NCI-H1436 treated with DMSO at 0.1 percent for 48 hours (cell line): ENCODE measurements at regions not wholly inside any gene's neighbourhood (a gene's known extent, or its start where the extent isn't known, plus 50 kb on each side); places are given as distances from the start of the nearest gene placed in this dataset.
"Not testable (repeated sequence)": the region's sequence is repeated elsewhere in the genome, so short reads cannot be mapped to it uniquely, and the experiment has no call there.

Experiments
- DNase-seq: peaks from one replicate; lab custom pipeline; 2025; lab: John Stamatoyannopoulos, UW

- DNase-seq = no peak
Measured at GRCh38 chr4:128649161-128649560, 160.3 kb upstream of the JADE1 start.

- no peak for DNase-seq
Measured at GRCh38 chr4:128648021-128648420, 161.5 kb upstream of the JADE1 start.

- not testable (repeated sequence) for DNase-seq
Measured at GRCh38 chr4:128646893-128647292, 162.6 kb upstream of the JADE1 start.

- DNase-seq = not testable (repeated sequence)
Measured at GRCh38 chr4:128644693-128645654, 164.5 kb upstream of the JADE1 start.

GRCh38 chr4:128644107-128644506, 165.4 kb upstream of the JADE1 start:
- DNase-seq = not testable (repeated sequence)

- not testable (repeated sequence) for DNase-seq
Measured at GRCh38 chr4:128641566-128641965, 167.9 kb upstream of the JADE1 start.

GRCh38 chr4:128639541-128640270, 169.8 kb upstream of the JADE1 start:
- DNase-seq = no peak

GRCh38 chr4:128636906-128637305, 172.6 kb upstream of the JADE1 start:
- no peak for DNase-seq

GRCh38 chr4:128635955-128636560, 173.4 kb upstream of the JADE1 start:
- DNase-seq = no peak

GRCh38 chr4:128635141-128635954, 174.2 kb upstream of the JADE1 start:
- peak; percentile 62 for DNase-seq

- DNase-seq = no peak
Measured at GRCh38 chr4:128633067-128633466, 176.4 kb upstream of the JADE1 start.

GRCh38 chr4:128630871-128631270, 178.6 kb upstream of the JADE1 start:
- DNase-seq = no peak

- no peak for DNase-seq
Measured at GRCh38 chr4:128623508-128624215, 185.8 kb upstream of the JADE1 start.

GRCh38 chr4:128620279-128620965, 189.1 kb upstream of the JADE1 start:
- DNase-seq = not testable (repeated sequence)

- DNase-seq = no peak
Measured at GRCh38 chr4:128615197-128615596, 194.3 kb upstream of the JADE1 start.

- no peak for DNase-seq
Measured at GRCh38 chr4:128608006-128608405, 201.5 kb upstream of the JADE1 start.

GRCh38 chr4:128606173-128606572, 203.3 kb upstream of the JADE1 start:
- DNase-seq = no peak

GRCh38 chr4:128604840-128605239, 204.7 kb upstream of the JADE1 start:
- no peak for DNase-seq

GRCh38 chr4:128604204-128604603, 205.3 kb upstream of the JADE1 start:
- no peak for DNase-seq

GRCh38 chr4:128603081-128603480, 206.4 kb upstream of the JADE1 start:
- DNase-seq = no peak
